H9 (cell line): ENCODE measurements at regions not wholly inside any gene's neighbourhood (a gene's known extent, or its start where the extent isn't known, plus 50 kb on each side); places are given as distances from the start of the nearest gene placed in this dataset.
A peak's percentile ranks its signal among the peaks of the same experiment; 100 is the strongest.

Source experiments
- DNase-seq: peaks from one replicate; pipeline ENCODE4 v3.0.0-alpha.2; 2017
- H2AFZ ChIP-seq: one replicate; pipeline ENCODE4 v1.6.1; 2013; ENCODE audit warnings: mild to moderate bottlenecking, low read length, control low read depth, moderate library complexity
- H2AK5ac ChIP-seq: 2 replicates; pipeline ENCODE4 v1.6.1; 2013; ENCODE audit warnings: low read length, control low read depth, mixed read lengths; ENCODE audit not compliant: insufficient read length
- H2BK120ac ChIP-seq: one replicate; pipeline ENCODE4 v1.6.1; 2013; ENCODE audit warnings: low read depth, mild to moderate bottlenecking, low read length, control low read depth, inconsistent platforms; ENCODE audit not compliant: poor library complexity, severe bottlenecking
- H2BK12ac ChIP-seq: 2 replicates; pipeline ENCODE4 v1.6.1; 2013; ENCODE audit warnings: low read length, control low read depth, mixed read lengths, low read depth; ENCODE audit not compliant: insufficient read length
- H2BK15ac ChIP-seq: 2 replicates; pipeline ENCODE4 v1.6.1; 2013; ENCODE audit warnings: low read depth, low read length, control low read depth
- H2BK20ac ChIP-seq: one replicate; pipeline ENCODE4 v1.6.1; 2013; ENCODE audit warnings: low read depth, mild to moderate bottlenecking, low read length, control low read depth, inconsistent platforms; ENCODE audit not compliant: poor library complexity, severe bottlenecking
- H2BK5ac ChIP-seq: 2 replicates; pipeline ENCODE4 v1.6.1; 2013; ENCODE audit warnings: low read length, control low read depth, mixed read lengths; ENCODE audit not compliant: insufficient read length
- H3K14ac ChIP-seq: 2 replicates; pipeline ENCODE4 v1.6.1; 2013; ENCODE audit warnings: low read length, control low read depth; ENCODE audit not compliant: insufficient read depth
- H3K18ac ChIP-seq: 2 replicates; pipeline ENCODE4 v1.6.1; 2013; ENCODE audit warnings: low read depth, mild to moderate bottlenecking, mixed read lengths, low read length, control low read depth; ENCODE audit not compliant: insufficient read length
- H3K23ac ChIP-seq: 2 replicates; pipeline ENCODE4 v1.6.1; 2013; ENCODE audit warnings: low read length, control low read depth, mixed read lengths, low read depth; ENCODE audit not compliant: insufficient read length
- H3K23me2 ChIP-seq: 2 replicates; pipeline ENCODE4 v1.6.1; 2013; ENCODE audit warnings: low read depth, mild to moderate bottlenecking, mixed read lengths, low read length, control low read depth; ENCODE audit not compliant: insufficient read length, poor library complexity, severe bottlenecking
- H3K27ac ChIP-seq: 2 replicates; pipeline ENCODE4 v1.5.1; 2013; ENCODE audit warnings: low read length, control low read depth, mixed read lengths, low read depth; ENCODE audit not compliant: insufficient read length
- H3K27me3 ChIP-seq: 2 replicates; pipeline ENCODE4 v1.6.1; 2013; ENCODE audit warnings: low read length, control low read depth, inconsistent platforms; ENCODE audit not compliant: insufficient read depth
- H3K4ac ChIP-seq: 2 replicates; pipeline ENCODE4 v1.6.1; 2013; ENCODE audit warnings: low read depth, mild to moderate bottlenecking, control low read depth, inconsistent platforms, low read length, moderate library complexity
- H3K4me1 ChIP-seq: 2 replicates; pipeline ENCODE4 v1.6.1; 2013; ENCODE audit warnings: low read length, control low read depth, inconsistent platforms; ENCODE audit not compliant: insufficient read depth
- H3K4me2 ChIP-seq: 2 replicates; pipeline ENCODE4 v1.6.1; 2013; ENCODE audit warnings: low read length, control low read depth, mixed read lengths; ENCODE audit not compliant: insufficient read length, insufficient read depth
- H3K56ac ChIP-seq: 2 replicates; pipeline ENCODE4 v1.6.1; 2013; ENCODE audit warnings: low read depth, mild to moderate bottlenecking, mixed read lengths, low read length, control low read depth; ENCODE audit not compliant: insufficient read length
- H3K79me1 ChIP-seq: 2 replicates; pipeline ENCODE4 v1.6.1; 2013; ENCODE audit warnings: low read depth, mild to moderate bottlenecking, moderate library complexity, low read length, control low read depth, inconsistent platforms; ENCODE audit not compliant: insufficient read depth, poor library complexity, severe bottlenecking
- H3K79me2 ChIP-seq: 2 replicates; pipeline ENCODE4 v1.6.1; 2013; ENCODE audit warnings: low read length, control low read depth, inconsistent platforms; ENCODE audit not compliant: insufficient read depth
- H3K9ac ChIP-seq: 2 replicates; pipeline ENCODE4 v1.6.1; 2013; ENCODE audit warnings: low read length, control low read depth, mixed read lengths; ENCODE audit not compliant: insufficient read length; ENCODE audit errors: extremely low read depth
- H3K9me3 ChIP-seq: one replicate; pipeline ENCODE4 v1.6.1; 2013; ENCODE audit warnings: low read depth, low read length, inconsistent platforms; ENCODE audit not compliant: control insufficient read depth
- H3T11ph ChIP-seq: one replicate; pipeline ENCODE4 v1.6.1; 2013; ENCODE audit warnings: mild to moderate bottlenecking, low read length, control low read depth, inconsistent platforms
- H4K20me1 ChIP-seq: one replicate; pipeline ENCODE4 v1.6.1; 2013; ENCODE audit not compliant: control insufficient read depth, insufficient read length, insufficient read depth
- H4K5ac ChIP-seq: 2 replicates; pipeline ENCODE4 v1.6.1; 2013; ENCODE audit warnings: low read depth, mild to moderate bottlenecking, mixed read lengths, low read length, control low read depth; ENCODE audit not compliant: insufficient read length
- H4K8ac ChIP-seq: replicated peaks from 2 replicates; pipeline ENCODE4 v1.6.1; 2013; ENCODE audit warnings: low read length, control low read depth, mixed read lengths, low read depth; ENCODE audit not compliant: insufficient read length
- H4K91ac ChIP-seq: 2 replicates; pipeline ENCODE4 v1.6.1; 2013; ENCODE audit warnings: low read depth, mild to moderate bottlenecking, moderate library complexity, mixed read lengths, low read length, control low read depth; ENCODE audit not compliant: insufficient read length
- H3K27ac Mint-ChIP-seq, 3 experiments: 2 replicates in 2 of 3; 3 replicates in 1 of 3; pipeline ENCODE4 v1.8.0; 2020 to 2021; ENCODE audit warnings: mixed read lengths in 3 of 3, mild to moderate bottlenecking in 1 of 3, moderate library complexity in 1 of 3
- H3K27me3 Mint-ChIP-seq: 2 replicates; pipeline ENCODE4 v1.8.0; 2021; ENCODE audit warnings: low read depth, mild to moderate bottlenecking, moderate library complexity, mixed read lengths
- H3K36me3 Mint-ChIP-seq, 3 experiments: 2 replicates in 2 of 3; 3 replicates in 1 of 3; pipeline ENCODE4 v1.8.0; 2020 to 2021; ENCODE audit warnings: low read depth in 3 of 3, mixed read lengths in 3 of 3; ENCODE audit not compliant: insufficient read depth in 1 of 3
- H3K4me1 Mint-ChIP-seq, 2 experiments: 2 replicates each; pipeline ENCODE4 v1.8.0; 2020; ENCODE audit warnings: mixed read lengths in 2 of 2
- H3K4me3 Mint-ChIP-seq, 2 experiments: 2 replicates in 1 of 2; 3 replicates in 1 of 2; pipeline ENCODE4 v1.8.0; 2020 to 2021; ENCODE audit warnings: mild to moderate bottlenecking in 2 of 2, mixed read lengths in 2 of 2, moderate library complexity in 1 of 2
- H3K9me3 Mint-ChIP-seq, 2 experiments: 2 replicates in 1 of 2; 3 replicates in 1 of 2; pipeline ENCODE4 v1.8.0; 2020; ENCODE audit warnings: mild to moderate bottlenecking in 2 of 2, mixed read lengths in 2 of 2, moderate library complexity in 1 of 2
- TF ChIP-seq, protein P1 (sequence below): fragments of 200-600 bp; sonication (generic); conservative IDR thresholded peaks from 3 replicates; pipeline ENCODE4 v1.8.0; 2021; ENCODE audit warnings: antibody characterized with exemption, mild to moderate bottlenecking

DNA sequence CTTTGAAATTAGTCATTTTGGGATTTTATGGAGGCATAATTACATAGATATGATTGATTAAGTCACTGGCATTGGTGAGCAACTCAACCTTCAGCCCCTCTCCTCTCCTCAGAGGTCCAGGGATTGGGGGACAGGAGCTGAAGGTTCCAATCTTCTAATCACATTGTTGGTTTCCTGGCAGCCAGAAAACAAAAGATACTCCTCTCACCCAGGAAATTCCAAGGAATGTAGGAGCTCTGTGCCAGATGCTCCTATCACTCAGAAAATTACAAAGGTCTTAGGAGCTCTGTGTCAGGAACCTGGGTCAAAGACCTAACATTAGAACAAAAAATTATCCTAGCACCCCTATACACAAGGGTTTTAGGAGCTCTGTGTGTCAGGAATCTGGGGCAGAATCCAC, 679.7 kb upstream of the ID4 start:
- Histone ChIP-seq H3K79me1 (no peaks in the 10 kb centered on the region), H4K20me1 (no peaks in the 10 kb centered on the region), H4K91ac (no peak overlapping the region), H2BK5ac (no peak overlapping the region), H3K27me3 (no peaks in the 10 kb centered on the region), H2BK20ac (no peak overlapping the region), H3K27ac (no peak overlapping the region), H2AFZ (peak overlapping the region; percentile 29), H4K5ac (no peak overlapping the region), H3K4me2 (no peak overlapping the region), H3K4me1 (no peaks in the 10 kb centered on the region), H2AK5ac (no peak overlapping the region), H3K23ac (no peak overlapping the region), H3K56ac (no peak overlapping the region), H3K79me2 (no peaks in the 10 kb centered on the region), H3T11ph (no peak overlapping the region), H2BK15ac (no peak overlapping the region), H3K9ac (no peak overlapping the region), H3K9me3 (no peaks in the 10 kb centered on the region), H2BK12ac (no peak overlapping the region), H4K8ac (no peak overlapping the region), H3K14ac (no peak overlapping the region), H3K23me2 (no peaks in the 10 kb centered on the region), H3K18ac (no peak overlapping the region), H3K4ac (no peak overlapping the region), H2BK120ac (no peak overlapping the region)
- no peaks in the 10 kb centered on the region for H3K9me3 Mint-ChIP-seq
- TF ChIP-seq, protein P1, sequence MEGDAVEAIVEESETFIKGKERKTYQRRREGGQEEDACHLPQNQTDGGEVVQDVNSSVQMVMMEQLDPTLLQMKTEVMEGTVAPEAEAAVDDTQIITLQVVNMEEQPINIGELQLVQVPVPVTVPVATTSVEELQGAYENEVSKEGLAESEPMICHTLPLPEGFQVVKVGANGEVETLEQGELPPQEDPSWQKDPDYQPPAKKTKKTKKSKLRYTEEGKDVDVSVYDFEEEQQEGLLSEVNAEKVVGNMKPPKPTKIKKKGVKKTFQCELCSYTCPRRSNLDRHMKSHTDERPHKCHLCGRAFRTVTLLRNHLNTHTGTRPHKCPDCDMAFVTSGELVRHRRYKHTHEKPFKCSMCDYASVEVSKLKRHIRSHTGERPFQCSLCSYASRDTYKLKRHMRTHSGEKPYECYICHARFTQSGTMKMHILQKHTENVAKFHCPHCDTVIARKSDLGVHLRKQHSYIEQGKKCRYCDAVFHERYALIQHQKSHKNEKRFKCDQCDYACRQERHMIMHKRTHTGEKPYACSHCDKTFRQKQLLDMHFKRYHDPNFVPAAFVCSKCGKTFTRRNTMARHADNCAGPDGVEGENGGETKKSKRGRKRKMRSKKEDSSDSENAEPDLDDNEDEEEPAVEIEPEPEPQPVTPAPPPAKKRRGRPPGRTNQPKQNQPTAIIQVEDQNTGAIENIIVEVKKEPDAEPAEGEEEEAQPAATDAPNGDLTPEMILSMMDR = no peak
- H3K4me3 Mint-ChIP-seq = no peak overlapping the region
- H3K27me3 Mint-ChIP-seq = no peaks in the 10 kb centered on the region
- no peak for DNase-seq
- H3K27ac Mint-ChIP-seq = peak overlapping the region in 1 of 3 experiments; percentile 44; a peak in 2 of 7 replicates
- H3K4me1 Mint-ChIP-seq = peaks cover 4 to 7% of the 10 kb centered on the region in 2 experiments; a peak in 3 of 4 replicates
- H3K36me3 Mint-ChIP-seq = no peaks in the 10 kb centered on the region
